Endothelial cell of umbilical vein (primary cell): ENCODE measurements at regions not wholly inside any gene's neighbourhood (a gene's known extent, or its start where the extent isn't known, plus 50 kb on each side); places are given as distances from the start of the nearest gene placed in this dataset.

Source experiments
- BruUV-seq: library from RNA; stranded (reverse); fragments of 400-500 nt; replicated peaks from 2 replicates; lab custom pipeline; 2021; lab: Mats Ljungman, UMichigan
- CTCF ChIA-PET: fragments of 300-600, 350-600 bp; sonication (Branson Sonifier 250); formaldehyde crosslinking; loops from one replicate; lab custom pipeline; 2021; ENCODE audit warnings: antibody characterized with exemption, inconsistent platforms; lab: Charles Lee
- POLR2A ChIA-PET: fragments of 300-600, 350-600 bp; sonication (Branson Sonifier 250); formaldehyde crosslinking; loops from one replicate; lab custom pipeline; 2021; ENCODE audit warnings: antibody characterized with exemption, inconsistent platforms; lab: Charles Lee
- DNase-seq: peaks from one replicate; pipeline ENCODE4 v3.0.0-alpha.2; 2011; ENCODE audit warnings: low read depth, low spot score
- FAIRE-seq: peaks from 2 replicates; lab custom pipeline; 2011; peaks lifted over from hg19 to GRCh38; lab: Jason Lieb, UNC
- H2AFZ ChIP-seq: 2 replicates; pipeline ENCODE4 v1.6.0; 2012; ENCODE audit warnings: low read depth, low read length, control low read depth, inconsistent platforms
- H3K27ac ChIP-seq: 2 replicates; pipeline ENCODE4 v1.5.1; 2011; ENCODE audit warnings: low read depth, mild to moderate bottlenecking, control low read depth, low read length, moderate library complexity; ENCODE audit not compliant: insufficient read depth
- H3K27me3 ChIP-seq, 2 experiments: 2 replicates each; pipeline versions ENCODE4 v1.6.0 to v1.6.1; 2011; ENCODE audit warnings: low read length in 2 of 2, mixed read lengths in 1 of 2; ENCODE audit not compliant: control insufficient read depth in 2 of 2, insufficient read depth in 2 of 2
- H3K36me3 ChIP-seq, 2 experiments: 2 replicates in 1 of 2; 3 replicates in 1 of 2; pipeline ENCODE4 v1.5.1; 2011; ENCODE audit warnings: low read length in 2 of 2, mild to moderate bottlenecking in 1 of 2, moderate library complexity in 1 of 2; ENCODE audit not compliant: control insufficient read depth in 2 of 2, insufficient read depth in 2 of 2; ENCODE audit errors: extremely low read depth in 1 of 2
- H3K4me1 ChIP-seq: 3 replicates; pipeline ENCODE4 v1.5.1; 2011; ENCODE audit warnings: mild to moderate bottlenecking, low read length; ENCODE audit not compliant: control insufficient read depth, insufficient read depth; ENCODE audit errors: extremely low read depth
- H3K4me2 ChIP-seq: 2 replicates; pipeline ENCODE4 v1.6.1; 2011; ENCODE audit warnings: low read length, control low read depth, mixed read lengths; ENCODE audit not compliant: insufficient read depth
- H3K4me3 ChIP-seq, 3 experiments: fragments of 200-600 bp in 1 of 3; sonication (generic), shearing (Covaris generic) in 1 of 3; replicated peaks in 1 of 3; 2 replicates each; pipeline ENCODE4 v1.5.1; 2011 to 2016; ENCODE audit warnings: control low read depth in 3 of 3, low read length in 3 of 3, mild to moderate bottlenecking in 2 of 3, inconsistent platforms in 1 of 3, low read depth in 1 of 3, moderate library complexity in 1 of 3; ENCODE audit not compliant: insufficient read depth in 1 of 3
- H3K79me2 ChIP-seq: 2 replicates; pipeline ENCODE4 v1.6.0; 2012; ENCODE audit warnings: low read length, inconsistent platforms; ENCODE audit not compliant: control insufficient read depth, insufficient read depth
- H3K9ac ChIP-seq: replicated peaks from 2 replicates; pipeline ENCODE3; 2011; ENCODE audit warnings: low read length, control low read depth; ENCODE audit not compliant: insufficient read depth; ENCODE audit errors: extremely low read depth
- H3K9me1 ChIP-seq: replicated peaks from 3 replicates; pipeline ENCODE4 v1.6.0; 2011; ENCODE audit warnings: mild to moderate bottlenecking, low read length; ENCODE audit not compliant: control insufficient read depth, insufficient read depth; ENCODE audit errors: extremely low read depth
- H3K9me3 ChIP-seq: replicated peaks from 2 replicates; pipeline ENCODE4 v1.5.1; 2012; ENCODE audit warnings: low read length, inconsistent platforms; ENCODE audit not compliant: control insufficient read depth, insufficient read depth
- H4K20me1 ChIP-seq: replicated peaks from 2 replicates; pipeline ENCODE3; 2011; ENCODE audit warnings: mild to moderate bottlenecking, low read length; ENCODE audit not compliant: control insufficient read depth, insufficient read depth; ENCODE audit errors: extremely low read depth
- CTCF ChIP-seq, 2 donors: IDR thresholded peaks; 1 replicate in 1 of 2; 2 replicates in 1 of 2; pipeline ENCODE4 v1.5.1; 2011; ENCODE audit warnings: low read length in 2 of 2, mild to moderate bottlenecking in 2 of 2, moderate library complexity in 2 of 2, control low read depth in 1 of 2, inconsistent platforms in 1 of 2, low read depth in 1 of 2; ENCODE audit not compliant: insufficient read depth in 1 of 2; ENCODE audit errors: extremely low read depth in 1 of 2
- EZH2 ChIP-seq: IDR thresholded peaks from 2 replicates; pipeline ENCODE4 v1.6.1; 2012; ENCODE audit warnings: borderline replicate concordance, low read depth, mild to moderate bottlenecking, moderate library complexity, low read length, inconsistent platforms; ENCODE audit not compliant: severe bottlenecking
- FOS ChIP-seq: IDR thresholded peaks from 2 replicates; pipeline ENCODE4 v1.6.1; 2011; ENCODE audit warnings: mild to moderate bottlenecking, low read length, moderate library complexity, borderline replicate concordance; ENCODE audit not compliant: insufficient read depth
- GATA2 ChIP-seq: IDR thresholded peaks from 2 replicates; pipeline ENCODE4 v1.7.0; 2011; ENCODE audit warnings: low read depth, mild to moderate bottlenecking, moderate library complexity, mixed read lengths, low read length; ENCODE audit not compliant: insufficient read length, insufficient read depth
- JUN ChIP-seq: IDR thresholded peaks from 2 replicates; pipeline ENCODE4 v1.6.1; 2011; ENCODE audit warnings: borderline replicate concordance, low read depth; ENCODE audit not compliant: insufficient read length, insufficient read depth
- MYC ChIP-seq: IDR thresholded peaks from one replicate; pipeline ENCODE4 v1.6.1; 2011; ENCODE audit warnings: mild to moderate bottlenecking, low read depth, low read length
- POLR2A ChIP-seq: IDR thresholded peaks from 2 replicates; pipeline ENCODE4 v1.6.1; 2012; ENCODE audit warnings: low read depth, mild to moderate bottlenecking, control low read depth, low read length
- POLR2AphosphoS5 ChIP-seq: IDR thresholded peaks from 2 replicates; pipeline ENCODE4 v1.6.1; 2012; ENCODE audit warnings: low read depth, mild to moderate bottlenecking, control low read depth, low read length, moderate library complexity; ENCODE audit not compliant: insufficient read depth
- dilution Hi-C: fragments of 300-500 bp; cut with MboI; formaldehyde crosslinking; loops from one replicate; pipeline ENCODE4 v1.15.0; 2019; ENCODE audit warnings: low sequenced_read_pairs; ENCODE audit not compliant: extremely low pct_ligation_motif_present
- intact Hi-C: fragments of 100-400 bp; cut with micrococcal nuclease; formaldehyde crosslinking; loops from one replicate; pipeline ENCODE4 v1.10.0; 2022
- TF ChIP-seq, protein P1 (sequence below): IDR thresholded peaks from 2 replicates; pipeline ENCODE4 v1.6.1; 2011; ENCODE audit not compliant: insufficient read depth, insufficient read length

DNA sequence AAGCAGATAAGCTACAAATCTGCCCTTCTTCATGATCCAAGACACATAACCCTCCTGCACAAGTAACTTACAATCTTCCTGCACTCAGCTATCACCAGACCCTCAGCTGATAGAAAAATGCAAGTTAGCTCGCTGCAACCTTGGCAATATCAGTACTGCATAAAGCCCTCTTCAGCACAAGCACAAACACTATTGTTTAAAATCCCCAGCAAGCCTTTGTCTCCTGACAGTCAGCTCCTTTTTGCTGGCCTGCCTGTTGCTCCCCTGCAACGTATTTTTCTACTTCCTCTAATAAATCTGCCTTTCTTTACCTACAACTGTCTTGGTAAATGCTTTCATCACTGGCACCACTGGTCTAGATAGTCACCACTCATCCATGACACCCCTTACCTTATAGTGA is 59.8 kb downstream of the BAMBI start:
- Histone ChIP-seq H3K4me2 (no peak overlapping the region), H2AFZ (no peak overlapping the region), H4K20me1 (no peaks in the 10 kb centered on the region), H3K4me1 (no peaks in the 10 kb centered on the region), H3K9me1 (no peaks in the 10 kb centered on the region), H3K9ac (no peak overlapping the region), H3K4me3 (no peak overlapping the region), H3K36me3 (no peaks in the 10 kb centered on the region), H3K79me2 (no peaks in the 10 kb centered on the region), H3K27me3 (peaks cover 7 to 11% of the 10 kb centered on the region in 2 experiments), H3K9me3 (no peaks in the 10 kb centered on the region), H3K27ac (no peak overlapping the region)
- ChIA-PET POLR2A (no interaction called here), CTCF (interaction anchor here (1.3 to 2.0 kb wide), 3 partner anchors 14 to 73 kb away, joined by 3 to 5 read pairs (median 4); no protein-coding TSS in a partner anchor)
- intact Hi-C loops = no loop called here
- dilution Hi-C loops = no loop called here
- BruUV-seq = no TSS peak
- FAIRE-seq = no peak
- no peak for DNase-seq
- no peak for TF ChIP-seq CTCF (IDR thresholded peaks at IDR 0.05; ENCODE audit: extremely low read depth in 1 of 2, insufficient read depth in 1 of 2, low read depth in 1 of 2, low read length in 2 of 2)
- no peak for TF ChIP-seq FOS
- TF ChIP-seq, protein P1, sequence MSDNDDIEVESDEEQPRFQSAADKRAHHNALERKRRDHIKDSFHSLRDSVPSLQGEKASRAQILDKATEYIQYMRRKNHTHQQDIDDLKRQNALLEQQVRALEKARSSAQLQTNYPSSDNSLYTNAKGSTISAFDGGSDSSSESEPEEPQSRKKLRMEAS = no peak
- no peak for TF ChIP-seq GATA2
- TF ChIP-seq EZH2 = no peak
- no peak for TF ChIP-seq MYC
- TF ChIP-seq JUN = no peak
- TF ChIP-seq POLR2AphosphoS5 = no peak
- TF ChIP-seq POLR2A = no peak
